ENCODE measurements at regions not wholly inside any gene's neighbourhood (a gene's known extent, or its start where the extent isn't known, plus 50 kb on each side); places are given as distances from the start of the nearest gene placed in this dataset.

DNA sequence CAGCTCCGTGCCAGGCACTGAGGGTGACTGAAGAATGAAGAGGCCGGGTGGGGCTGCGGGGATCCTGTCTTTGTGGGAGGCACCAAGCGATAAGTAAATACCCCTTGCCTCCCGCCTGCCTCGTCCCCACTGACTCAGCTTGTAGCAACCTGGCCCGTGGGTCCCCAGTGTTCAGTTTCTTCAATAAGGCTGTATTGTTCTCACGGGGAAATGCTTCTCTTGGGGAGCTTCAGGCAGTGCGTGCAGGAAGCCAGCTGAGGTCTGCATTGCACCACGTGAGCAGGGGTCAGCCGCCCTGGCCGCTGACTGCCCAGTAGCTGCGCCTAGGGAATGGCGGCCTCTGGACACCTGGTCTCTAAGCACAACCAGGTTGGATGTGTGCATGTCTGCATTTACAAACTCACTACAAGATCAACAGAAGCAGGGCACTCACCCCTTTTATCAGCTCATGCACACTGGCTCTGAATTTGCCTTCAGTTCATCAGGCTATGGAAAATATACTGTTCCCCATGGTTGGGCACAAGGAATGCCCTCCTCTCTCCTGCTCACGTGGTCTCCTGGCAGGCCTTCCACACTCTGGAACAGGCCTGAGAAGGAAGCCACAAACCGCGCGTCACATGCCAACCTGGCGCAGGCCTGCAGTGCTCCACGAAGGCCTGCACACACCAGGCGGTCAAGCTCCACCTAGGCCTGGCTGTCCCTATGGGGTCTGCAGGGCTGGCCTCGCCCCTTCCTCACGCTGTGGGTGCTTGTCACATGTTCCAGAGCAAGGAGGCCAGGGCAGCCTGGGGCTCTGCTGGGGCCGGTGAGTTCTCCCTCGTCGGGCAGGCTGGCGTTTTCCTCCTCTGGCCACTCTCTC, 135.7 kb upstream of the RNF32 start (continued):
- TF ChIP-seq, protein P1, sequence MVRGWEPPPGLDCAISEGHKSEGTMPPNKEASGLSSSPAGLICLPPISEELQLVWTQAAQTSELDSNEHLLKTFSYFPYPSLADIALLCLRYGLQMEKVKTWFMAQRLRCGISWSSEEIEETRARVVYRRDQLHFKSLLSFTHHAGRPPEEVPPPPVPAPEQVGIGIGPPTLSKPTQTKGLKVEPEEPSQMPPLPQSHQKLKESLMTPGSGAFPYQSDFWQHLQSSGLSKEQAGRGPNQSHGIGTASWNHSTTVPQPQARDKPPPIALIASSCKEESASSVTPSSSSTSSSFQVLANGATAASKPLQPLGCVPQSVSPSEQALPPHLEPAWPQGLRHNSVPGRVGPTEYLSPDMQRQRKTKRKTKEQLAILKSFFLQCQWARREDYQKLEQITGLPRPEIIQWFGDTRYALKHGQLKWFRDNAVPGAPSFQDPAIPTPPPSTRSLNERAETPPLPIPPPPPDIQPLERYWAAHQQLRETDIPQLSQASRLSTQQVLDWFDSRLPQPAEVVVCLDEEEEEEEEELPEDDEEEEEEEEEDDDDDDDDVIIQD (CRISPR knock-in tag; IDR thresholded peaks at IDR 0.05; ENCODE audit: low read depth) = peak; percentile 20; the same call in 1 of the 2 replicates
- TF ChIP-seq XRCC5 (optimal IDR thresholded peaks at IDR 0.05; ENCODE audit: low read length) (peak; percentile 37), POGZ (CRISPR knock-in tag; IDR thresholded peaks at IDR 0.05) (peak; percentile 67; the same call in 1 of the 2 replicates), SOX5 (CRISPR knock-in tag; IDR thresholded peaks at IDR 0.05; ENCODE audit: borderline replicate concordance) (peak; percentile 53; the same call in 1 of the 2 replicates), SOX13 (IDR thresholded peaks at IDR 0.05) (no peak), SOX13 (CRISPR knock-in tag; conservative IDR thresholded peaks at IDR 0.05 in 1 of 2, IDR thresholded peaks at IDR 0.05 in 1 of 2) (0 out of 4 replicates have a peak, but pooled peaks of 1 of the 2 experiments have one; percentile 17), ISX (CRISPR knock-in tag; conservative IDR thresholded peaks at IDR 0.05) (no peak), YY1 (IDR thresholded peaks at IDR 0.05; ENCODE audit: insufficient read depth, insufficient replicate concordance, low read depth, low read length) (peak; percentile 46), TARDBP (CRISPR knock-in tag; IDR thresholded peaks at IDR 0.05) (no peak), MATR3 (CRISPR knock-in tag; IDR thresholded peaks at IDR 0.05) (no peak), ZBTB38 (CRISPR knock-in tag; IDR thresholded peaks at IDR 0.05) (peak; percentile 98)
- TF ChIP-seq, protein P2, sequence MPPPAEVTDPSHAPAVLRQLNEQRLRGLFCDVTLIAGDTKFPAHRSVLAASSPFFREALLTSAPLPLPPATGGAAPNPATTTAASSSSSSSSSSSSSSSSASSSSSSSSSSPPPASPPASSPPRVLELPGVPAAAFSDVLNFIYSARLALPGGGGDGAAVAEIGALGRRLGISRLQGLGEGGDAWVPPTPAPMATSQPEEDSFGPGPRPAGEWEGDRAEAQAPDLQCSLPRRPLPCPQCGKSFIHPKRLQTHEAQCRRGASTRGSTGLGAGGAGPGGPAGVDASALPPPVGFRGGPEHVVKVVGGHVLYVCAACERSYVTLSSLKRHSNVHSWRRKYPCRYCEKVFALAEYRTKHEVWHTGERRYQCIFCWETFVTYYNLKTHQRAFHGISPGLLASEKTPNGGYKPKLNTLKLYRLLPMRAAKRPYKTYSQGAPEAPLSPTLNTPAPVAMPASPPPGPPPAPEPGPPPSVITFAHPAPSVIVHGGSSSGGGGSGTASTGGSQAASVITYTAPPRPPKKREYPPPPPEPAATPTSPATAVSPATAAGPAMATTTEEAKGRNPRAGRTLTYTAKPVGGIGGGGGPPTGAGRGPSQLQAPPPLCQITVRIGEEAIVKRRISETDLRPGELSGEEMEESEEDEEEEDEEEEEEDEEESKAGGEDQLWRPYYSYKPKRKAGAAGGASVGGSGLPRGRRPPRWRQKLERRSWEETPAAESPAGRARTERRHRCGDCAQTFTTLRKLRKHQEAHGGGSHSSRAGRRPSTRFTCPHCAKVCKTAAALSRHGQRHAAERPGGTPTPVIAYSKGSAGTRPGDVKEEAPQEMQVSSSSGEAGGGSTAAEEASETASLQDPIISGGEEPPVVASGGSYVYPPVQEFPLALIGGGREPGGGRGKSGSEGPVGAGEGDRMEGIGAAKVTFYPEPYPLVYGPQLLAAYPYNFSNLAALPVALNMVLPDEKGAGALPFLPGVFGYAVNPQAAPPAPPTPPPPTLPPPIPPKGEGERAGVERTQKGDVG (CRISPR knock-in tag; IDR thresholded peaks at IDR 0.05; ENCODE audit: borderline replicate concordance) = peak; percentile 88; the same call in 1 of the 2 replicates
- TF ChIP-seq, protein P3, sequence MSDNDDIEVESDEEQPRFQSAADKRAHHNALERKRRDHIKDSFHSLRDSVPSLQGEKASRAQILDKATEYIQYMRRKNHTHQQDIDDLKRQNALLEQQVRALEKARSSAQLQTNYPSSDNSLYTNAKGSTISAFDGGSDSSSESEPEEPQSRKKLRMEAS (IDR thresholded peaks at IDR 0.05) = peak; percentile 74
- TF ChIP-seq, protein P4, sequence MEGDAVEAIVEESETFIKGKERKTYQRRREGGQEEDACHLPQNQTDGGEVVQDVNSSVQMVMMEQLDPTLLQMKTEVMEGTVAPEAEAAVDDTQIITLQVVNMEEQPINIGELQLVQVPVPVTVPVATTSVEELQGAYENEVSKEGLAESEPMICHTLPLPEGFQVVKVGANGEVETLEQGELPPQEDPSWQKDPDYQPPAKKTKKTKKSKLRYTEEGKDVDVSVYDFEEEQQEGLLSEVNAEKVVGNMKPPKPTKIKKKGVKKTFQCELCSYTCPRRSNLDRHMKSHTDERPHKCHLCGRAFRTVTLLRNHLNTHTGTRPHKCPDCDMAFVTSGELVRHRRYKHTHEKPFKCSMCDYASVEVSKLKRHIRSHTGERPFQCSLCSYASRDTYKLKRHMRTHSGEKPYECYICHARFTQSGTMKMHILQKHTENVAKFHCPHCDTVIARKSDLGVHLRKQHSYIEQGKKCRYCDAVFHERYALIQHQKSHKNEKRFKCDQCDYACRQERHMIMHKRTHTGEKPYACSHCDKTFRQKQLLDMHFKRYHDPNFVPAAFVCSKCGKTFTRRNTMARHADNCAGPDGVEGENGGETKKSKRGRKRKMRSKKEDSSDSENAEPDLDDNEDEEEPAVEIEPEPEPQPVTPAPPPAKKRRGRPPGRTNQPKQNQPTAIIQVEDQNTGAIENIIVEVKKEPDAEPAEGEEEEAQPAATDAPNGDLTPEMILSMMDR (CRISPR knock-in tag; IDR thresholded peaks at IDR 0.05) = peak; percentile 26; the same call in 1 of the 2 replicates
- TF ChIP-seq, protein P5, sequence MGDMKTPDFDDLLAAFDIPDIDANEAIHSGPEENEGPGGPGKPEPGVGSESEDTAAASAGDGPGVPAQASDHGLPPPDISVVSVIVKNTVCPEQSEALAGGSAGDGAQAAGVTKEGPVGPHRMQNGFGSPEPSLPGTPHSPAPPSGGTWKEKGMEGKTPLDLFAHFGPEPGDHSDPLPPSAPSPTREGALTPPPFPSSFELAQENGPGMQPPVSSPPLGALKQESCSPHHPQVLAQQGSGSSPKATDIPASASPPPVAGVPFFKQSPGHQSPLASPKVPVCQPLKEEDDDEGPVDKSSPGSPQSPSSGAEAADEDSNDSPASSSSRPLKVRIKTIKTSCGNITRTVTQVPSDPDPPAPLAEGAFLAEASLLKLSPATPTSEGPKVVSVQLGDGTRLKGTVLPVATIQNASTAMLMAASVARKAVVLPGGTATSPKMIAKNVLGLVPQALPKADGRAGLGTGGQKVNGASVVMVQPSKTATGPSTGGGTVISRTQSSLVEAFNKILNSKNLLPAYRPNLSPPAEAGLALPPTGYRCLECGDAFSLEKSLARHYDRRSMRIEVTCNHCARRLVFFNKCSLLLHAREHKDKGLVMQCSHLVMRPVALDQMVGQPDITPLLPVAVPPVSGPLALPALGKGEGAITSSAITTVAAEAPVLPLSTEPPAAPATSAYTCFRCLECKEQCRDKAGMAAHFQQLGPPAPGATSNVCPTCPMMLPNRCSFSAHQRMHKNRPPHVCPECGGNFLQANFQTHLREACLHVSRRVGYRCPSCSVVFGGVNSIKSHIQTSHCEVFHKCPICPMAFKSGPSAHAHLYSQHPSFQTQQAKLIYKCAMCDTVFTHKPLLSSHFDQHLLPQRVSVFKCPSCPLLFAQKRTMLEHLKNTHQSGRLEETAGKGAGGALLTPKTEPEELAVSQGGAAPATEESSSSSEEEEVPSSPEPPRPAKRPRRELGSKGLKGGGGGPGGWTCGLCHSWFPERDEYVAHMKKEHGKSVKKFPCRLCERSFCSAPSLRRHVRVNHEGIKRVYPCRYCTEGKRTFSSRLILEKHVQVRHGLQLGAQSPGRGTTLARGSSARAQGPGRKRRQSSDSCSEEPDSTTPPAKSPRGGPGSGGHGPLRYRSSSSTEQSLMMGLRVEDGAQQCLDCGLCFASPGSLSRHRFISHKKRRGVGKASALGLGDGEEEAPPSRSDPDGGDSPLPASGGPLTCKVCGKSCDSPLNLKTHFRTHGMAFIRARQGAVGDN (CRISPR knock-in tag; IDR thresholded peaks at IDR 0.05) = peak; percentile 63
- TF ChIP-seq, protein P6, sequence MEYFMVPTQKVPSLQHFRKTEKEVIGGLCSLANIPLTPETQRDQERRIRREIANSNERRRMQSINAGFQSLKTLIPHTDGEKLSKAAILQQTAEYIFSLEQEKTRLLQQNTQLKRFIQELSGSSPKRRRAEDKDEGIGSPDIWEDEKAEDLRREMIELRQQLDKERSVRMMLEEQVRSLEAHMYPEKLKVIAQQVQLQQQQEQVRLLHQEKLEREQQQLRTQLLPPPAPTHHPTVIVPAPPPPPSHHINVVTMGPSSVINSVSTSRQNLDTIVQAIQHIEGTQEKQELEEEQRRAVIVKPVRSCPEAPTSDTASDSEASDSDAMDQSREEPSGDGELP (IDR thresholded peaks at IDR 0.05; ENCODE audit: borderline replicate concordance, low read depth) = peak; percentile 64; the same call in 1 of the 2 replicates

Data from HepG2 (cell line).